Stimulated activated CD4-positive, alpha-beta T cell treated with anti-CD3 and anti-CD28 coated beads, Interleukin-12 subunit alpha, Interleukin-12 subunit beta, amount 100 ng/mL, for 48 hours (primary cell): ENCODE measurements at regions not wholly inside any gene's neighbourhood (a gene's known extent, or its start where the extent isn't known, plus 50 kb on each side); places are given as distances from the start of the nearest gene placed in this dataset.

Source experiments
- DNase-seq, 3 donors: peaks; one replicate each; pipeline ENCODE4 v3.0.0-alpha.2; 2020; ENCODE audit warnings: low read depth in 2 of 3, low spot score in 1 of 3

DNA sequence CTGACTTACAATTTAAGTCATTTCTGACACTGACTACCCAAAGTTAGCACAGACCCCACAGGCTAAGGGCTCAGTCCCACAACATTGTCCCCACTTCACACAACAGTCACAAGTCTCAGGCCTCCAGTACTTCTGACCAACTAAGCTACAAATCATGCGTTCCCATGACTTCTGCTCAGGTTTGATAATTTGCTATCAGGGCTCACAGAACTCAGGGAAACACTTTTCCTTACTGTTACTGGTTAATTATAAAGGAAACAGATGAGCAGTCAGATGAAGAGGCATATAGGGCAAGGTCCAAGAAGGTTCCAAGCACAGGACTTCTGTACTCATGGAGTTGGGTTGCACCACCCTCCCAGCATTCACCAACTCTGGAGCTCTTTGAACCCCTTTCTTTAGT lies 151.2 kb upstream of the TNR start:
- no peak for DNase-seq

DNA sequence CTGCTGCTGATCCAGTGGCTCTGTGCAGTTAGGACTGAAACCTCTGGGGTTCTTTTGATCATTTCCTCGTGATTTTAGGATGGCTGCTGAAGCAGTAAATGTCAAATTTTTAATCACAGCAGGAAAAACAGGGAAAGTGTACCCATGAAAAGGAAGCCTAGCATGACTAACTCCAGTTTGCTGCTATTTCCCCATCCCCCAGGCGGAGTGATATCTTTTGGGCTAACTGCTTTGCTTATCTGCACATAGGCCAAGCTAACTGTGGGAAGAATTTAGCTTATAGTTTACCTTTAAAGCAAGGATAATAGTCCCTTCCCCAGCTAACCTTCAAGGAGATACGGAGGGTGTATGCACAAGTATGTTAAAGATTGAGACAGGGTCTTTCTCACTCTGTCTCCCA lies 149.8 kb upstream of the TNR start:
- DNase-seq: no peak

DNA sequence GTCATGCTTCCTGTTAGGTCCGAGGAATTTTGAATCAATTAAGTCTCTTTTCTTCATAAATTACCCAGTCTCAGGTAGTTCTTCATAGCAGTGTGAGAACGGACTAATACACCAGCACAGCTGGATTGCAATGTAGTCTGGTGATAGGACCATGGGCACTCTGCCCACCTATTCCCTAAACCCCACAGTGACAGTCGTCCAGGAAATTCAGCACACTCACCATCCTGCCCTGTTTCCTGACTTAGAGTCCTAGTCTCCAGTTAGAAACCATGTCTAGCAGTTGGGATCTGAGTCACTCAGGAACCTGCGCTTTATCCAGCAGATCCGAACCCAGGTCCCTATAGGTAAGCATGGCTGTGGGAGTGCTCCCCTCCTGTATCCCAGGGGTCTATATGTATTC lies 149.3 kb upstream of the TNR start:
- no peak for DNase-seq

DNA sequence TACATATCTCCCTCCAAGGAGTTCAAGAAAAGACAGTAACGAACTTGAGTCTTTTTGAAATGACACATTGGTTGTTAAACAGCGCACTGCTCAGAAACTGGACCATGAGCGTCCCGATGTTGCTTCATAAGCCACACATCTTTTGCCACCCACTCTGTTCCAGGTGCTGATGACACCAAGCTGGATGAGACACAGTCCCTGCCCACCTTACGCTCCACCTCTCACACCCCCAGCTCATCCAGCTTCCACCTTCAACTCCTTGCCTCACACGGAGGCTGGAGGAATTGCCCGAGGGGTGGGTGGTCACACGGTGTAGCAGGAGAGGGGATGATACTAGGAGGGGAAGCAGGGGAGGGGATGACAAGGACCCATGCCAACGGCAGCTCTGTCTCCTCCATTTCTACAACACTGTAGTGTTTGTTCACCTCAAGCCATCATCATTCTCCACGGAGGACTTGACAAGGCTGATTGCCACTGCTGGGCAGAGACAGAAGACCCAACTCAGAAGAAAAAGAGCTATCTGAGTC lies 148.5 kb upstream of the TNR start:
- no peak for DNase-seq

DNA sequence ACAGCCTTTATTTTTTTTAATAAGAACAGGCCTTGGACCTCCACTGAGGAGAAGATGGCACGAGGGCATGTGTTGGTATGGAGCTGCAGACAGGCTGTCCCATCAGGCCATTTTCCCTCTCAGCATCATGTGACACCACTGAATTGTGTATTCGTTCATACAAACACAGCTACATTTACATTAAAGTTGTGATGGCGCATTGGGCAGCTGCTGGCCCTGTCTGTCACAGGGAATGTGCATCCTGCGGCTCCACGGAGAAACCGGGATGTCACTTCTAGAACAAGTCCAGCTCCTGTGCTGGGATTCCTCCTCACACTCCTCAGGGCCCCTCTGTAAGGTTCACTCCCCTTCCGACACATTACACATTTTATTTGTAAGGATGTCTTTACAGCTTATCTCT lies 147.6 kb upstream of the TNR start:
- no peak for DNase-seq

DNA sequence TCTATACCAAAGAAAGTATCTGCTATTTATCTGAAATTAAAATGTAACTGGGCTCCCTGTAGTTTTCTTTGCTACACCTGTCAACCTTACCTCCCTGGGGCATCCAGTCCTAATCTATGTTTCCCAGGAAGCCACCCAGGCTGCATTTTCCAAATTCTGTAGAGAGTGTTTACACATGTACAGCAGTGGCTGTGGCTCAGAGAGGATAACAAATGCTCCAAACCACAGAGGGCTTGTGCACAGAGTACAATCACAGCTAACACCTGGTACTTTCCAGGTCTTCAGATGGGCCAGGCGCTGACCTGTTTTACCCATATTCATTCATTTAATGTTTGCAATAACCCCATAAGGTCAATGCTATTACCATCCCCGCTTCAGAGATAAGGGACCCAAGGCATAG lies 146.5 kb upstream of the TNR start:
- no peak for DNase-seq

DNA sequence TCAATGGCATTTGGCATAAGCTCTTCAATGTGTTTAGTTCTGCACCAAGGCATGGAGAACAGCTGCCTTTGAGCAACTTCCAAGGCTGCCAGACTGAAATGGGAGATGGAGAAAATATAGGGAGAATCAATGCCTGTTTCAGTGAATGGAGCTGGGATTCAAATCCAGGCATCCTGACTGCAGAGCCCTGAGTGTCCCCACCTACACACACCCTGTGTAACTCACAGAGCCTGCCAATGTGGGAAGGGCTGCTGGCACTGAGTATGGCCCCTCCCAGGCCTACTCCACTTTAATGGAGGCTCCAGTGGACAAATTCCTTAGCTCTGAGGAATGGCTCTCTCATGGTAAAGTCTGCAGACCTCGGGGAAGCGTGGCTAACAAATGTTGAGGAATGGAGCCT lies 145.6 kb upstream of the TNR start:
- DNase-seq: no peak

DNA sequence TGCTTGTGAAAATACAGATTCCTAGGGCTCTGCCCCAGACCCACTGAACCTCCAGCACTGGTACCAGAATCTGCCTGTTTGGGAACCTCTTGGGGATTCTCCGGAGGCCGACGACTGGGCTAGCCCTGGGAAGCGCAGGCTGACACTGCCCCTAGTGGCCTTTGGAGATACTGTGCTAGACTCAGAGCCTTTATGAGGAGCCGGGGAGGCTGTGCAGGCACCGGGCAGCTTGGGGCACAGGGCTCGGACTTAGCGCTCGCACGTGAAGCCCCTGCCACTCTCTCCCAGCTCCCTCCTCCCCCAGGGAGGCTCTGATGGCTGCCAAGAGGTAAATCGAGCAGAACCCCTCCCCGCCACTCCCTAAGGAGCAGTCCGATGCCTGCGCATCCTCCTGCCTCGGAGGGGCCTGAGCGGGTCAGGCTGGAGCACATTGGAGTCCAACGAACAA lies 144.6 kb upstream of the TNR start:
- peak in 2 of 3 donors; percentile 4 to 13 for DNase-seq

DNA sequence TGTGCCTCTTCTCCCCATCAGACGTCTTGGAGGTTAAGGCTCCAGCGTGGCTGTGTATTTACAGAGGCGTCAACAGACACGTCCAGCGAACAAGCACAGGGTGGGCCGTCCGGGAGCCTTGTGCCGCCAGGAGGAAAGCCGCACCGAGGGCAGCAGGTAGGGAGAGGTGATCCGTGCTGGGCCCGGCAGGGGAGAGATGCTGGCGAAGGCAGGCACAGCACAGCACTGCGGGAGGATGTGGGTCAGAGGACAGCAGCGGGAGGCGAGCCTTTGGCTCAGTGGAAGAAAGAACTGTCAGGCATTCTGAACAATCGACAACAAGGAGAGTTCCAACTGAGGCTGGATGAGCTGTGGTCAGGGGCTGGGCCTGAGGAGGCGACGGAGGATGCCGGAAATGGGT lies 144.1 kb upstream of the TNR start:
- DNase-seq: no peak

DNA sequence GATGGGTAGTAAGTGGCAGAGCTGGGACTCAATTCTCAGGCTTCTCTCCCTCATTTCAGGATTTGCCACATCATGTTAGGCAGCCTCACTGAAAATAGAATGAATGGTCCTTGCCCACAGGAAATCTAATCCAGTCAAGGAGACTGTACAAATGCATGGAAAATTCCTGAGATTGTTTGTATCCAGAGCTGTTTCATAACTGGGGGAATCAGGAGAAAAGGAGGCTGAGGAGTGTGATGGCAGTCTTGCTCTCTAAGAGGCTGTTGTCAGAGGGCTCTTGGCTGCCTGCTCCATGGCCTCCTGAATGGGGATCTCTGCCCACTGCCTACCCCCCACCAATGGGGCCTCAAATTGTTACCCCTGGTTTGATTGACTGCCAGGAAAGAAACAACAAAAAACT lies 141.9 kb upstream of the TNR start:
- DNase-seq: no peak

DNA sequence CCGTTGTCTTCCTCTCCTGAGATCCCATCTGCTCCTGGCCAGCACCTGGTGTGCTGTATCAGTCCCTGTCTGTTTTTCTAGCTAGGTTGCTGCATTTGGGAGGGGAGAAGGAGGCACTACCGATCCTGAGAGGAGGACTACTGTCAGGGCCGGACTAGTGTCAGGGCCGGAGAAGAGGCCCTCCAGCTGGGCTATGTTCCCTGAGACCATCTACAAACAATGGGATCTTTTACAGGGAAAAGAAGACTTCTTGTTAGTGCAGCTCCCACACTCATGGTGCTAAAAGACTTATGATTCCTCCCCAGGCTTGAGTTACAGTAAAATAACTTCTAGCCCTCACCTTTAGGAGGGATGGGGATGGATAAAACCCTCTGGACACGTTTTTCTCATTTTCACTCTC lies 141.0 kb upstream of the TNR start:
- DNase-seq: no peak

DNA sequence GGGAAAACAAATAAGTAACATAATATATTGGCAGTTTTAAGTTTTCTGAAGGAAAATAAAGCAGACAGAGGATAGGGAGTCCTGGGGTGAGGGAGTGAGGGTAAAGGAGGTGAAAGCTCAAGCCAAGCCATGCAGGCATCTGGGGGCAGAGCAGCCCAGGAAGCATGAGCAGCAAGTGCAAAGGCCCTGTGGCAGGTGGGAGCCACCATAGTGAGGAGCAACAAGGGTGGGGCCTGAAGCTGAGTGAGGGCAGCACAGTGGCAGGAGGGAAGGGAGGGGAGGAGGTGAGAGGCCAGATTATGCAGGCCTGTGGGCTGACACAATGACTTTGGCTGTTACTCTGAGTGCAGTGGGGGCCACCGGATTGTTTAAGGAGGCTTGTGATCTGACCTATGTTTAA lies 138.8 kb upstream of the TNR start:
- no peak for DNase-seq

DNA sequence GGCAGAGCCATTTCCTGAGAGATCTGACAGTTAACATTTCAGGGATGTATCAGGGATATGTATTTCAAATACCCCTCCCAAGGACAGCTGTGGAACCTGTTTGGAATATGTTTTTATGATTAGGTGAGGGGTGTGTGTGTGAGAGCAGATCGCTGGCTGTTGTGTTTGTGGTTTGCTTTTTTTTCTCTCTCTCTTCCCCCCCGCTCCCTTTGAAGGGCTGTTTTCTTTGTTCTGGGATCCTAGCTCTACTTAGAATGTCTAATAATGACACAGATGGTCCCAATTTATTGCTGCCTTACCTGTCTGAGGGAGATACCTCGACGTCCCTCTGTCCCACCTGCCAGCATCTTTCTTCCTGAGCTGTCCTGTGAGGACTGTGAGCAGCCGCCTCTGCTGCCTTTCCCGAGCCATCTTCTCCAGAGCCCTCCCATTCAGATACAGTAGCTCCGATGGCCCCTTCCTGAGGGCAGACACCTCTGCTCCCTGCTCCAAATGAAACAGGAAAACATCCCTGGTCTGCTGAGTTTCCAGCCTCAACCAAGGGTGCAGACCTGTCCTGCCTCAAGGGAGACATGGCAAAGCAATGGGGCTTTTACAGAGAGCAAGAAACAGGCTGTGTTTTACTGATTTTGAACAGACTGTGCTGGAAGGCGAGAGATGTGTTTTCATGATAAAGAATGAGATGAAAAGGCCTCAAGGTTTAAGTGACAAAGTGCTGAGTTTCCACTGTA lies 138.0 kb upstream of the TNR start:
- DNase-seq: no peak

DNA sequence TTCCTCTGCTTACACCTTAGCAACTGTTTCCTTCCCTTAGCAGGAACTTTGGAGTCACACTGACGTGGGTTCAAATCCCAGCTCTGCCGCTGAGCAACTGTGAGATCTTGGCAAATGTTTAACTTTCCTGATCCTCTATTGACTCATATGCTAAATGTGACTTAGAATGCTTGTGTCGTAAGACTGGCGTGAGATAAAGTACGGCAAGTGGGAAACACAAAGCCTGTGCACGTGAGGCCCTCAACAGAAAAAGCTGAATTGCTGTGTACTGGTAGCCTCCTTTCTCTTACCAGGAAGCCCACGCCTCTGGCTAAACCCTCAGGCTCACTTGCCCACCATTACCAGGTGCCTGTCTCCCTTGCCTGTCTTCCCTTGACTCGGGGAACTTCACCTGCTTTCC lies 135.4 kb upstream of the TNR start:
- DNase-seq: no peak

DNA sequence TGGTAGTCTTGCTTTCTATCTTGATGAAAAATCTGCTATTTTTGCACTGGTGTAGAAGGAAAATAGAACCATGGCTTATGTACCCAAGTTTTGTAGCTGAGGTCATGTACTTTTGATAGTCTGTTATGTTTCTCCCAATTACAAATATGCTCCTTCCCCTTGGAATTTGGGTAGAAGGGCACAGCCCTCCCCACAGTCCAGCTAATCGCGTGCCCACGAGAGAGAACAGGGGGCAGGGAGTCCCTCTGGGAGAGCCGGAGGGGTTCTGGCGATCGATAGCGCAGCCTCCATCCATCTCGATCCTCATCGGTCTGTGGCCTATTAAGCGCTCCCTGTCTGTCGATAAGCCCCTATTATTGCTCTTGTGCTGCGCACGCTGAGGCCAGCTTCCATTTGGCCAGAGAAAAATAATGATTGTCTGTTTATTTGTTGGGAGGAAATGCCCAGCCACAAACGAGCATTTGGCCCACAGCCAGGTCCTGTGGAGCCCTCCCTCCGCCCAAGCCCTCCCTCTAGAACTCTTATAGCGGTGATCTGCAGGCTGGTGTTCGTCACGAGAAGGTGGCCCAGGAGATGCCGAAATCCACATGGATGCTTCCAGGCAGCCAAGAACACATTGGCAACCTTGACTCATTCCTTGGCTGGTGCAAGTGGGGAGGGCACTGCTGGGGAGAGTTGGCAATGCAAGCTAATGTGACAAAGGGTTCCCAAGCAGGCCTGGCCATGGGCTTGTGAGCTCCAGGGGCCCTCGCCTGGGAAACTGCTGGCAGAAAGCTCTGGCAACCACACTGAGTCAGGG lies 134.7 kb upstream of the TNR start:
- no peak for DNase-seq

DNA sequence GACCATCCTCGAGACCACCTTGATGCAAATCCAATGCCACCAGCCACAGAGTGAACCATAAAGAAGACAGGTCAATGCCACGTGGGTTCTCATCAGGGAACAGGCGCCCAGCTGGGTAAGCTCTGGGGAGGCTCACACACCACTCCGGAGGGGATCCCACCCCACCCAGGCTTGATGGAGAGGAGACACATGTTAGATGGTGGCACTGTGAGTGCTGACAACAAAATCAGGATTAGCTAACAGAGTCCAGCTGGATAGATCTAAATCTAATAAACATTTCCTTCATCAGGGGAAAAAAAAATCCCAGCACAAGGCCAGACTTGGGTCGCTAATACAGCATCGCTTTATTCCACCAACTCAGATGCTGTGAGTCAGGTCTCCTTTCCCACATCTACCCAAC lies 132.2 kb upstream of the TNR start:
- DNase-seq: no peak

DNA sequence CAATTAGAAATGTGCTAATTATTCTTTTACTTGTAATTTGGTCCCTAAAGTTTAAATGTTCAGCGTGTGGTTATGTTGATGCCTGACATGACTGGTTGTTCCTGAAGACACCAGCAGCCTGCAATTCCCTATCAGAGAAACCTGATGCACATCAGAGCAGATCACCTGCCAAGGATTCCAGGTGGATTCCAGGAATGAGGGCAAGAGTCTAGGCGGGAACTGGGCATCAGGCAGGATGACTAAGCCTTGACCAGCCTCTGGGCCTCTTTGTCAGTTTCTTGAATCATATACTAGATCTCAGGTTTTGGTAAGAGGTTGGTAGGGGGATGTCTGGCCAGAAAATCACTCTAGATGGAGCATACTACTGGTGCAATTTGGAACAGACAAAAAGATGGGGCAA lies 130.7 kb upstream of the TNR start:
- DNase-seq: no peak

DNA sequence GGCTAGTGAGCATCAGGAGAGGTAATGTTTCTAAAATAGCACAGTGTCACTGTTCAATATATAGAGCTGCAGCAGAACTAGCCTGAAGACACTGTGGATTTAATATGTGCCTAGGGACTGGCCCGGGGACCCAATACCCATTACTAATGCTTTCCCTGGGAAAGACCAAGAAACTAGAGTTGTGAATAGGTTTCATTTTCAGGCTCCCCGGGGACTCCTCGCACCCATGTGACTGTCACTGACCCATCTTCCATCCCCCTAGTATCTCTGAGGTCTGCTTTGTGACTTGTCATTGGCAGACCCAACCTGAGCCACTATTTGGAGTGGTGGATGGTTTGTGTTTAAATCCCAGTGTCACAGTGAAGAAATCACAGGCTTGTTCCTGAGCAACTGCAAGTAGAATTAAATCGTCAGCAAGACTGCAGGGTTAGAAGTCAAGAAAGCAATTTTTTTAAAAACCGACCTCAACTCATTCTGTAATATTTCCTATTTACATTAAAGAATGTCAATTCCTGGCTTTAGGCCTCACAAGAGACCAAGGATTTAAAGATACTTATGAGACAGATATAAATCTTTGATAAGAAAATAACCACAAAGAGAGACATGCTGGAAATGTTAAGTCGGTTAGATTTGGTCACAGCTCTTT lies 130.0 kb upstream of the TNR start:
- DNase-seq: no peak

DNA sequence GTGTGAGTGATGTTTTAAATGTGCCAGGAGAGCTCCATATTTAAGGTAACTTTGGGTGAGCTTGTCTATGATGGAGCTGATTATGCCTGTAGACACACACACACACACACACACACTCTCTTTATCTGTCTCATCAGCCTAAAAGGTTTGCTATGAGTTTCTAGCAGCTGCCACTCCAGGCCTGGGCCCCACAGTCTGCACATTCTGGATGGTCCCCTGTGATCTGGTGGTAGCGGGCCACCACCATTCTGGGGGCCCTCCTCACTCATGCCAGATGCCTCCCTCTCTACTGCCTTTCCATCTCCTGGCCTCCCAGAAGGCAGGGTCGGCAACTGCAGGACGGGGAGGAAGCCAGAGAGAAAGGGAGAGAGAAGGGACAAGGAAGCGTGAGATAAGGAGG lies 129.2 kb upstream of the TNR start:
- no peak for DNase-seq

DNA sequence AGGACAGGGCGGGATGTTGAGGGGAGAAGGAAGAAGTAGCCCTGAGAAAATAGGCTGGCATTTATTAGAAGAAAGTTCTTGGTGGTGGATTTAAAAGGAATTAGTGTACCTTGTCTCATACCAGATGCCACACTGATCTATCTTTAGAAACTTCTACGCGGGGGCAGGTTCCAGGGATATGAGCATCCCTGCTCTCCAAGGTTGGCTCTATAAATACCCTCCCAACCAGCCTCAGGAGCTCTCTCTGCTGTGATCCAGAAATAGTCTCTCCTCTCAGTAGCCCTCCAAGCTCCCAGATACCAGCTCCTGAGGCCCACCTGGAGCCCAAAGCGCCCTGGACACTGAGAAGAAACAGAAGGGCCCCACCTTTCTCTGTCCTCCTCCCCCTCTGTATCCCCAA lies 128.3 kb upstream of the TNR start:
- DNase-seq: no peak

DNA sequence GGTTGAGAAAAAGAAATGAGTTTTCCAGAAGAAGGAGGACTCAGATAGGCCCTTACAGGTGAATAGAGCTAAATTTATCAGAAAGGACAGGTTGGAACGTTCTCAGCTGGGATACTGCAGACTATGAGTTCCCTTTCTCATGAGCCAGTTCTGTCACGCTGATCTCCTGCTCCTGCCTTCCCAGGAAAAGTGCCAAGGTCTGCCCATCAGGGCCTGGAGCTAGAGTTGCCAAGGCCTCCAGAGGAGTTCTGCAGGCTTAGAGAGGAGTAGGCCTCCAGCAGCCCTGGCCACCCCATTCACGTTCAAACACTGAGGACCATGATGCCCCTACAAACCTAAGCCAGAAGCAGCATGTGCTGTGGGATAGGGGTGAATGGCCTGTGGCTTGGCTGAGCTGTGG lies 126.8 kb upstream of the TNR start:
- no peak for DNase-seq

DNA sequence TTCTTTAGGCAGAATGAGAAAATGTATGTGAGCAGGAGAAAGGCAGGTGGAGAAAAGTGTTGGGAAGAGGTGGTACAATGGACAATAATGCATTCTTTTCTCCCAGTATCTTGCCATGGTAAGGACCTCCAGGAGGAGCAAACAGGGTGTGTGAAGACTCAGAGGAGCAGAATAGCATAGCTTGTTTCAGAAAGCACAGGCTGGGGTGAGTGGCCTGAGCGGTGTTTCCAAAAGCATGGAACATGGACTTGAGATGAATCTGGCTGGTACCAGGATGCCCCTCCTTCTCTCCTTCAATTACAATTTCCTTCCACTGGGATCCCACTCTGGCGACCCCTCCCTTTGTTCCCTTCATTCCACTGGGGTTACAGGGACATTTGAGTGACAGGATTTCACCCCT lies 123.4 kb upstream of the TNR start:
- DNase-seq: no peak
